K562 (cell line): ENCODE measurements at regions not wholly inside any gene's neighbourhood (a gene's known extent, or its start where the extent isn't known, plus 50 kb on each side); places are given as distances from the start of the nearest gene placed in this dataset.

ENCODE experiments used
- ATF6 ChIP-seq: sonication (generic); formaldehyde crosslinking; IDR thresholded peaks from 2 replicates; pipeline ENCODE4 v1.4.0; 2020; ENCODE audit warnings: mild to moderate bottlenecking, missing genetic modification reagents
- ELK1 ChIP-seq: sonication (generic); formaldehyde crosslinking; IDR thresholded peaks from 2 replicates; pipeline ENCODE4 v1.8.1; 2022; ENCODE audit warnings: missing genetic modification reagents
- FOXM1 ChIP-seq, 2 experiments: fragments of 450-650 bp in 1 of 2; sonication (generic) in 1 of 2; formaldehyde crosslinking in 1 of 2; IDR thresholded peaks; 2 replicates each; pipeline versions ENCODE4 v1.6.1 to v1.9.0; 2017 to 2022; ENCODE audit warnings: low read depth in 2 of 2, mild to moderate bottlenecking in 2 of 2, missing genetic modification reagents in 1 of 2, moderate library complexity in 1 of 2
- GABPB1 ChIP-seq: sonication (generic); formaldehyde crosslinking; IDR thresholded peaks from 2 replicates; pipeline ENCODE4 v1.8.0; 2022; ENCODE audit warnings: mild to moderate bottlenecking, missing genetic modification reagents
- NR2F6 ChIP-seq: fragments of 450-650 bp; formaldehyde crosslinking; IDR thresholded peaks from 2 replicates; pipeline ENCODE4 v1.4.0; 2020; ENCODE audit warnings: mild to moderate bottlenecking
- POLR2A ChIP-seq: fragments of 450-650 bp; conservative IDR thresholded peaks from 2 replicates; pipeline ENCODE4 v1.6.1; 2016
- POLR2G ChIP-seq: fragments of 200-400 bp; formaldehyde crosslinking; IDR thresholded peaks from 2 replicates; pipeline ENCODE4 v1.6.1; 2017; ENCODE audit warnings: low read depth, mild to moderate bottlenecking, antibody characterized with exemption, low read length, moderate library complexity
- RNF2 ChIP-seq: sonication (generic); IDR thresholded peaks from 2 replicates; pipeline ENCODE4 v1.6.1; 2016
- SLC30A9 ChIP-seq: fragments of 250-450 bp; sonication (Bioruptor Pico); IDR thresholded peaks from 2 replicates; pipeline ENCODE4 v1.8.0; 2022; ENCODE audit warnings: mild to moderate bottlenecking, moderate library complexity
- SREBF2 ChIP-seq: sonication (generic); formaldehyde crosslinking; IDR thresholded peaks from 2 replicates; pipeline ENCODE4 v1.4.0; 2020; ENCODE audit warnings: mild to moderate bottlenecking, missing genetic modification reagents
- ZBTB7A ChIP-seq: IDR thresholded peaks from 2 replicates; pipeline ENCODE4 v1.6.1; 2011; ENCODE audit warnings: low read depth, mild to moderate bottlenecking, low read length, moderate library complexity, borderline replicate concordance; ENCODE audit not compliant: control insufficient read depth
- ZNF253 ChIP-seq: fragments of 250-450 bp; sonication (Bioruptor Pico); conservative IDR thresholded peaks from 2 replicates; pipeline ENCODE4 v1.6.1; 2021; ENCODE audit warnings: mild to moderate bottlenecking
- TF ChIP-seq, protein P1 (sequence below): fragments of 450-650 bp; IDR thresholded peaks from 2 replicates; pipeline ENCODE4 v1.6.1; 2018; ENCODE audit not compliant: partially characterized antibody
- TF ChIP-seq, protein P2 (sequence below): fragments of 200-800 bp; sonication (Bioruptor generic); IDR thresholded peaks from 2 replicates; pipeline ENCODE4 v1.6.1; 2016; ENCODE audit warnings: missing genetic modification characterization, missing compliant biosample characterization

DNA sequence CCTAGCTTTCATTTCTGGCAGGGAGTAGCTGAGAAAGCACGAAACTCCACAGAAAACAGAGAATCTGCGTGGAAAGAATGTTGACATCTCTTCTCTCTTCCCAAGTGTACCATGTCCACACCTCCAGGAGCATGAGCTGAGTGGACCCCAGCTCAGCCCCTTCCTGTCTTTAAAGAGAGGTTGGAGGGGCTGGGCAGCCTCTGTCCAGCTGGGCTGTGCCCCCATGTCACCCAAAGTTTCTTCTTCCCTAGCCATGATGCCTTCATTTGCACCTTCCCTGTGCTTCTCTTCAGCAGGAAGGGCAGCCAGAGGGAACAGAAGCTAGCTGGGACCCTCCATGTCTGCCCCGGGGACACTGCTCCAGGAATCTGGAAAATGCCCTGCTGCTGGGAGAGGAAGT, 655.0 kb upstream of the DEFB115 start:
- TF ChIP-seq ZNF253 (CRISPR knock-in tag) (no peak), ATF6 (CRISPR knock-in tag) (no peak), POLR2G (no peak), NR2F6 (no peak), GABPB1 (CRISPR knock-in tag) (no peak), ELK1 (no peak), FOXM1 (IDR thresholded peaks at IDR 0.05; ENCODE audit: low read depth) (no peak), FOXM1 (CRISPR knock-in tag; IDR thresholded peaks at IDR 0.05; ENCODE audit: low read depth) (no peak), POLR2A (no peak), SREBF2 (no peak), ZBTB7A (no peak), RNF2 (no peak), SLC30A9 (CRISPR knock-in tag) (no peak)
- TF ChIP-seq, protein P1, sequence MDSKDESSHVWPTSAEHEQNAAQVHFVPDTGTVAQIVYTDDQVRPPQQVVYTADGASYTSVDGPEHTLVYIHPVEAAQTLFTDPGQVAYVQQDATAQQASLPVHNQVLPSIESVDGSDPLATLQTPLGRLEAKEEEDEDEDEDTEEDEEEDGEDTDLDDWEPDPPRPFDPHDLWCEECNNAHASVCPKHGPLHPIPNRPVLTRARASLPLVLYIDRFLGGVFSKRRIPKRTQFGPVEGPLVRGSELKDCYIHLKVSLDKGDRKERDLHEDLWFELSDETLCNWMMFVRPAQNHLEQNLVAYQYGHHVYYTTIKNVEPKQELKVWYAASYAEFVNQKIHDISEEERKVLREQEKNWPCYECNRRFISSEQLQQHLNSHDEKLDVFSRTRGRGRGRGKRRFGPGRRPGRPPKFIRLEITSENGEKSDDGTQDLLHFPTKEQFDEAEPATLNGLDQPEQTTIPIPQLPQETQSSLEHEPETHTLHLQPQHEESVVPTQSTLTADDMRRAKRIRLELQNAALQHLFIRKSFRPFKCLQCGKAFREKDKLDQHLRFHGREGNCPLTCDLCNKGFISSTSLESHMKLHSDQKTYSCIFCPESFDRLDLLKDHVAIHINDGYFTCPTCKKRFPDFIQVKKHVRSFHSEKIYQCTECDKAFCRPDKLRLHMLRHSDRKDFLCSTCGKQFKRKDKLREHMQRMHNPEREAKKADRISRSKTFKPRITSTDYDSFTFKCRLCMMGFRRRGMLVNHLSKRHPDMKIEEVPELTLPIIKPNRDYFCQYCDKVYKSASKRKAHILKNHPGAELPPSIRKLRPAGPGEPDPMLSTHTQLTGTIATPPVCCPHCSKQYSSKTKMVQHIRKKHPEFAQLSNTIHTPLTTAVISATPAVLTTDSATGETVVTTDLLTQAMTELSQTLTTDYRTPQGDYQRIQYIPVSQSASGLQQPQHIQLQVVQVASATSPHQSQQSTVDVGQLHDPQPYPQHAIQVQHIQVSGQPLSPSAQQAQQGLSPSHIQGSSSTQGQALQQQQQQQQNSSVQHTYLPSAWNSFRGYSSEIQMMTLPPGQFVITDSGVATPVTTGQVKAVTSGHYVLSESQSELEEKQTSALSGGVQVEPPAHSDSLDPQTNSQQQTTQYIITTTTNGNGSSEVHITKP, result no peak
- TF ChIP-seq, protein P2, sequence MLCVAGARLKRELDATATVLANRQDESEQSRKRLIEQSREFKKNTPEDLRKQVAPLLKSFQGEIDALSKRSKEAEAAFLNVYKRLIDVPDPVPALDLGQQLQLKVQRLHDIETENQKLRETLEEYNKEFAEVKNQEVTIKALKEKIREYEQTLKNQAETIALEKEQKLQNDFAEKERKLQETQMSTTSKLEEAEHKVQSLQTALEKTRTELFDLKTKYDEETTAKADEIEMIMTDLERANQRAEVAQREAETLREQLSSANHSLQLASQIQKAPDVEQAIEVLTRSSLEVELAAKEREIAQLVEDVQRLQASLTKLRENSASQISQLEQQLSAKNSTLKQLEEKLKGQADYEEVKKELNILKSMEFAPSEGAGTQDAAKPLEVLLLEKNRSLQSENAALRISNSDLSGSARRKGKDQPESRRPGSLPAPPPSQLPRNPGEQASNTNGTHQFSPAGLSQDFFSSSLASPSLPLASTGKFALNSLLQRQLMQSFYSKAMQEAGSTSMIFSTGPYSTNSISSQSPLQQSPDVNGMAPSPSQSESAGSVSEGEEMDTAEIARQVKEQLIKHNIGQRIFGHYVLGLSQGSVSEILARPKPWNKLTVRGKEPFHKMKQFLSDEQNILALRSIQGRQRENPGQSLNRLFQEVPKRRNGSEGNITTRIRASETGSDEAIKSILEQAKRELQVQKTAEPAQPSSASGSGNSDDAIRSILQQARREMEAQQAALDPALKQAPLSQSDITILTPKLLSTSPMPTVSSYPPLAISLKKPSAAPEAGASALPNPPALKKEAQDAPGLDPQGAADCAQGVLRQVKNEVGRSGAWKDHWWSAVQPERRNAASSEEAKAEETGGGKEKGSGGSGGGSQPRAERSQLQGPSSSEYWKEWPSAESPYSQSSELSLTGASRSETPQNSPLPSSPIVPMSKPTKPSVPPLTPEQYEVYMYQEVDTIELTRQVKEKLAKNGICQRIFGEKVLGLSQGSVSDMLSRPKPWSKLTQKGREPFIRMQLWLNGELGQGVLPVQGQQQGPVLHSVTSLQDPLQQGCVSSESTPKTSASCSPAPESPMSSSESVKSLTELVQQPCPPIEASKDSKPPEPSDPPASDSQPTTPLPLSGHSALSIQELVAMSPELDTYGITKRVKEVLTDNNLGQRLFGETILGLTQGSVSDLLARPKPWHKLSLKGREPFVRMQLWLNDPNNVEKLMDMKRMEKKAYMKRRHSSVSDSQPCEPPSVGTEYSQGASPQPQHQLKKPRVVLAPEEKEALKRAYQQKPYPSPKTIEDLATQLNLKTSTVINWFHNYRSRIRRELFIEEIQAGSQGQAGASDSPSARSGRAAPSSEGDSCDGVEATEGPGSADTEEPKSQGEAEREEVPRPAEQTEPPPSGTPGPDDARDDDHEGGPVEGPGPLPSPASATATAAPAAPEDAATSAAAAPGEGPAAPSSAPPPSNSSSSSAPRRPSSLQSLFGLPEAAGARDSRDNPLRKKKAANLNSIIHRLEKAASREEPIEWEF (CRISPR knock-in tag), result no peak
